HG03342 (cell line): ENCODE measurements at regions not wholly inside any gene's neighbourhood (a gene's known extent, or its start where the extent isn't known, plus 50 kb on each side); places are given as distances from the start of the nearest gene placed in this dataset.
"Not testable (repeated sequence)": the region's sequence is repeated elsewhere in the genome, so short reads cannot be mapped to it uniquely, and the experiment has no call there.

Experiments used
- ATAC-seq: cut with Tn5 transposase; IDR thresholded peaks from one replicate; pipeline ENCODE4 v1.9.1; 2021; ENCODE audit warnings: mild to moderate bottlenecking, moderate library complexity; ENCODE audit not compliant: unreplicated experiment

DNA sequence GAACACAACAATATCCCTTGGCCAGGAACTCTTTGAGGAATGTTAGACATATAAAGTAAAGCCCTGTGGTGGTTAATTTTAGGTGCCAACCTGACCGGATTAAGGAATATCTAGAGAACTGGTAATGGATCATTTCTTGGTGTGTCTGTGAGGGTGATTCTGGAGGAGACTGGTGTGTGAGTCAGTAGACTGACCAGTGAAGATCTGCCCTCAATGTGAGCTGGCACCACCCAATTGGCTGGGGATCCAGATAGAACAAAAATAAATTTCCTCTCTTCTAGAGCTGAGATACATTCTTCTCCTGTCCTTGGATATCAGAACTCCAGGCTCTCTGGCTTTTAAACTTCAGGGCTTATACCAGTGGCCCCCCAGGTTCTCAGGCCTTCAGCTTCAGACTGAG, 56.2 kb upstream of the TNPO1 start:
- ATAC-seq, result no peak

DNA sequence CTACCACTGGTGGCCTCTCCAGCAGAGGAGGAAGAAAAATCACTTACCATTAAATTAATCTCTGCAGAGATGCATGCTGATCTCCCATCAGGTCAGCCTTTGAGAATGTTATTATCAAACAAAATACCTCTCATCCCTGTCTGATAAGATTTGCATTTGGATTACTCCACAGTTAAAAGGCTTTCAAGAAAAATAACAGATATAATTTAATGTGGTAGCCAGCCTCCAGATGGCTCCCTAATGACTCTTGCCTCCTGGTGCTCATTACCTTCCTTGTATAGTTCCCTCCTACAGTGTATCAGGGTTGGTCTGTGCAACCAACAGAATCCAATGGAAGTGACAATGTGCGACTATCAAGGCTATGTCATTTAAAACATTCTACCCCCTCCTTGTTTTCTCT, 63.6 kb upstream of the TNPO1 start:
- no peak for ATAC-seq

DNA sequence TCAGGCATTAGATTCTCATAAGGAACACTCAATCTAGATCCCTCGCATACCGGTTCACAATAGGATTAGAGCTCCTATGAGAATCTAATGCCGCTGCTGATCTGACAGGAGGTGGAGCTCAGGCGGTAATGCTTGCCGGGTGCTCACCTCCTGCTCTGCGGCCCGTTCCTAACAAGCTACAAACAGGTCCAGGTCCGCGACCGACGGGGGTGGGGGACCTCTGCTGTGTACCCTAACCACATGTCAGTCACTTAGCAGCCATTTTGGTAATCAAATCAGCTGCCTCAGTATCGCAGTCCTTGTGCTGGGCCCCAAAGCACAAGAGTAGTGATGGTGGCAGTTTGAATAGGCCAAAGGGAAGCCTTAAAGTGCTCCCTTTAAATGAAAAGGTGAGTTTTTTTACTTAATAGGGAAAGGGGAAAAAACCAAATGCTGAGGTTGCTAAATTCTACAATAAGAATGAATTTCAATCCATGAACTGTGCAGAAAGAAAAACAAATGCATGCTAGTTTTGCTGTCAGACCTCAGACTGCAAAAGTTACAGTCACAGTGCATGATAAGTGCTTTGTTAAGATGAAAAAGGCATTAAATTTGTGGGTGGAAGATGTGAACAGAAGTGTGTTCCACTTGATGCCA, 67.0 kb upstream of the TNPO1 start:
- no peak for ATAC-seq

DNA sequence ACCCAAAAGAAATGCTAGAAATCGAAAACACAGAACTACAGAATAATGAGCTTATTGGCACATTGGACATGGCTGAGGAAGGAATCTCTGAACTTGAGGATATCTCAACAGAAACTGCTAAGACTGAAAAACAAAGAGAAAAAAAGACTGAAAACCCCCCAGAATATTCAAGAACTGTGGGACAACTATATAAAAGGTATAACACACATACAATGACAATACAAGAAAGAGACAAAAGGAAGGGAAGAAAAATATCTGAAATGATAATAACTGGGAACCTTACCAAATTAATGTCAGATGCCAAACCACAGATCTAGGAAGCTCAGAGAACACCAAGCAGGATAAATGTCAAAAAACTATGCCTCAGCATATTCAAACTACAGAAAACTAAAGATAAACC, 68.6 kb upstream of the TNPO1 start:
- no peak for ATAC-seq

DNA sequence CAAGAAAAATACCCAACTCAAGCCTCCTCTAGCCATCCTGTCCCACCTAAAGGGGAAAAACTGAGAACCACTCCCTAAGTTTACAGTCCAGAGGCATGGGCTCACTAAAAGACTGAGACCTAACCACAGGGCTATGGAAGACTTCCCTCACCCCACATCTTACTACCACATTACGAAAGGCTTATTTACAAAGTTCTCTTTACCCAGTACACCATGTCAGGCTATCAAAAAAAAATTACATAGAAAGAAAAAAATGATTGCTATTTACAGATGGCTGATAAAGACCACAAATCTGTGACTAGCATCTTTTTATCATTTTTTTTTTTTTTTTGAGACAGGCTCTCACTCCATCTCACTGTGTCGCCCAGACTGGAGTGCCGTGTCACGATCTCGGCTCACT, 69.7 kb upstream of the TNPO1 start:
- no peak for ATAC-seq

DNA sequence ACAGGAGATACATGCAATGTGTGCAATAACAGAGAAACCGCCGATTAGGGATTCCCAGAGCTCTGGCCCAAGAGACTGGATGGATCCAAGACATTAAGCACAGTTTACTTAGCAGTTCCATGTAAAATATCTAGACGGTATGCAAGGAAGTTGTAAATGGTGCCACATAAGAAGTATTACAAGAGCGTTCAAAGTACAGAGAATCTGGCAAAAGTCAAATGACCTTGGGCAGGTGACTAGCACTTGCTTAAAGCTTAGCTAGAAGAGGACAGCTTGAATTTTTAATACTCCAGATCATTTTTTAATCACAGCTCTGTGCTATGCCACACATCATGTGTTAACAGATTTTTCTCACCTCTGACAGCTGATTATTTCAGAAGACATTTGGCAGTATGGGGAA, 72.3 kb upstream of the TNPO1 start:
- no peak for ATAC-seq

DNA sequence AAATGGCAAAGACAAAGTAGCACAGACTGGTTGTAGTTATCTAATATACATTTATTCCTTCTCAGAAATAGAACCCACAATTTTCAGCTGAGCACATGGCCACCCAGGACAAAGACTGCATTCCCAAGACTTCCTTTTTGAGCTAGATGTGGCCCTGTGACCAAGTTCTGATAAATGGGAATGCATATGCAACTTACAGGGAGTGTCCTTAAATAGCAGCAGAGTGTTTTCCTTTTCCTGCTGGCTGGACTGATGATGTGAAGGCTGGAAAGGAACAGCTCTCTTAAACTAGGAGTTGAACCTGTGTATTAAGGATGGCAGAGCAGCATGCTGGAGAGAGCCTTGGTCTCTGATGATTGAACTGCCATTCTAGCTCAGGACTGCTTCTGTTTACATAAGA, 74.7 kb upstream of the TNPO1 start:
- no peak for ATAC-seq

DNA sequence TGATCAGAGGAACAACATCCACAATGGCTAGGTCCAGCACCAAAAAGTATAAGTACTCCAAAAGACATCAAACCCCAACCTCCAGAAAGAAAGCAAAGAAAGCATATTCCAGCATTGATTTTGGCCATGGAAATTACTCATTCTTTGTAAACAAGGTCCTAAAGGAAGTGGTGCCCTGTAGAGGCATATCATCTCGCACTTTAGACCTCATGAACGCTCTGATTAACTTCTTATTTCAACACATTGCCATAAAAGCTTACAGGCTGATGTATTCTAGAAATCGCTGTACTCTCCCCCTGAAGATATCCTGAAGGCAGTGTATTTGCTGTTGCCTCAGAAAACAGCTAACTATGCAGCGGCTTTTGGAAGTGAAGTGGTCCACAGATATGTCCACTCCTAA, 82.7 kb upstream of the TNPO1 start:
- ATAC-seq, result no peak

DNA sequence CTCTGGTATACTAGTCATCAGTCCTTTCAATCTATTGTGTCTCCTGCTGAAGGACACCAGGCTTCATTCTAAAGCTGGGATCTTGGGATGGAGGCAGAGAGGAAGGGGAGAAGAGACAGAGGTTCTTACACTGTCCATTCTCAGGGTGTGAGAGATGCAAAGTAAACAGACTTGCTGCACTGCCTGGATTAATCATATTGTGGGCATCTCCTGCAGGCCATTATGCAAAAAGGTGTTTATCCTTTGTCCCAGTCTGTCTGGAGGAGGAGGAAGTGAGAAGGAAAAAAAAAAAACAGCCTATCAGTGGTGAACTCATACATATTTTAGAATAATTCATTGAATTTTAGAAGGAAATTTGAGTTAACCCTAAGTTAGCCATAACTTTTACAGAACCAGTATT, 92.9 kb upstream of the TNPO1 start:
- no peak for ATAC-seq

DNA sequence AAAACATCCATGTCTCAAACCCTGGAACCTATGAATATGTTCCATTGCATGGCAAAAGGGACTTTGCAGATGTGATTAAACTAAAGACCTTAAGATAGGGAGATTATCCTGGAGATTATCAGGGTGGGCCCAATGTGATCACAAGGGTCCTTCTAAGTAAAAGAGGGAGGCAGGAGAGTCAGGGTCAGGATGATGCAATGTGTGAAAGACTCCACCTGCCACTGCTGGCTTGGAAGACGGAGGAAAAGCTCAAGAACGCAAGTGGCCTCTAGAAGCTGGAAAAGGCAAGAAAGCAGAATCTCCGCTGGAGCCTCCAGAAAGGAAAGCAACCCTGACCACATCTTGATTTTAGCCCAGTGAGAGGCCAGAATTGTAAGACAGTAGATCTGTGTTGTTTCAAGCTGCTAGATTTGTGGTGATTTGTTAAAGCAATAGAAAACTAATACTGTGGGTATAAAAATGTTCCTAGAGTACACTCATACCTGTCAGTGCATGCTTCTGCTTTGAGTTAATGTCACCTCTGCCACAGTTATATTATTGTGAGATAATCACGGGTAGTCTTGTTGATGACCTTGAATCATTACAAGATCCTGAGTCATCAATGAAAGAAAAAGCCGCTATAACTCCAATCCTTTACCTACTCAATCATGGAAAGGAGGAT, 93.5 kb upstream of the TNPO1 start:
- ATAC-seq, result no peak

DNA sequence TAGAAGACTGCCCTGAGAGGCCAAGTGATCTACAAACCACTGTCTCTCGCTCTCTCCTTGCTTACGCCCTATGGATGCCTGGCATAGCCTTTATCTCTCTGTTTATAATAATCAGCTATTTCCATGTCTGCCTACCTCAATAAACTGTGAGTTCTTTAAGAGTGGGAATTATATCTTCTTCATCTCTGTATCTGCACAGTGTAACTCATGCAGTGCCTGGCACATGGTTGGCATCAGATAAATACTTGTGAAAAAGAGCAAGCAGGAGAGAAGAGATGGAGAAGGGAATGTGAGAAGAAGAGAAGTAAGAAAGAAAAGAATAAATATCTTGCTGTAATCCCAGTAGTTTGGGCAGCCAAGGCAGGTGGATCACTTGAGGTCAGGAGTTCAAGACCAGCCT, 94.6 kb upstream of the TNPO1 start:
- no peak for ATAC-seq

DNA sequence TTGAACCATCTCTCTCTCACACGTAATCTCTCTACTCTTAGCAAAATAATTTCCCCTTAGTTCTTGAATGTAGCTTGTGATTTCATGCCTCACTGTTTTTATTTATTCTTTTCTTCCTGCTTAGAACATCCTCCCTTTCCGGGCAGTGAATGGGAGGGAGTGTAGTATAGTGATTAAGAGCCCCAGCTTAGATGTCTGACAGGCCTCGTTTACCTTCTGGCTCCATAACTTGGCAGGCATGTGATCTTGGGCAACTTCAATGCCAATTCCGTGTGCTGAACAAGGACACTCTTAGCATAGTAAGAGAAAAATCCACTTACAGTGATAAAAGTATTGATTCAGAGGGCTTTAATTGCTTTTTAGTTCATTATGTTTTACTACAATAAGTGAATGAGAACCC, 96.3 kb upstream of the TNPO1 start:
- ATAC-seq, result no peak

DNA sequence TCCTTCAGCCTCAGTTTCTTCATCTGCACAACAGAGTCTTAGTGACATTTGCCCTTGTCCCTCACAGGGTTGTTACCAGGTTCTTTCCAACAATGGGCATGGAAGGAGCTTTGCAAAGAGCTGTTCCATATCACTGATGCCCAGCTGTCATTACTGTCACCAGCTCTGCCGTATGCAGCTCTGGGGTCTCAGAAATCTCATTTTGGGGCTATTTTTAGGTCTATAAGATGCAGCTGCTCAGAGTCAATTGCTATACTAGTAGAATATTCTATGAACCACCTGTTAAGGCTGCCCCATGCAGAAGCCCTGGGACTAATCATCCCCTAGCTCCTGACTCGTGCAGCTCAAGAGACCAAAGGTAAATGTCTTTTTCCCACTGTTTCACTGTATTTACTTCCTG, 105.1 kb upstream of the TNPO1 start:
- no peak for ATAC-seq

DNA sequence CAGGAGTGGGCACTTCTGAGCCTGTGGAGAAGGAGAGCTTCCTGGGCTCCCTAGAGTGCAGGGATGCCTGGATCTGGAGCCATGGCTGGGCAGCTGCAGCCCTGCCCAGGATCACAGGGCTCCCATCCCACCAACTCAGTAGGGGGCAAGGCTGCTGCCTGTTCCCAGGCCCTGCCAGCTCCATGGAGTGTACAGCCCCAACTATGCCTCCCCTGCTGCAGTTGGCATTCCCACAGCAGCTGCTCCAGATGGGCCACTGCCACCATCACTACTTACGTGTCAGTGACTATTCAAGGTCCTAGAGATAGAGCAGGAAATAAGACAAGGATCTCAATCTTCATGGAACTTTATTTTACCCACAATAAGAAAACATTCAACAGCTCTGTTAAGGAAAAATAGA, 107.1 kb upstream of the TNPO1 start:
- no peak for ATAC-seq

DNA sequence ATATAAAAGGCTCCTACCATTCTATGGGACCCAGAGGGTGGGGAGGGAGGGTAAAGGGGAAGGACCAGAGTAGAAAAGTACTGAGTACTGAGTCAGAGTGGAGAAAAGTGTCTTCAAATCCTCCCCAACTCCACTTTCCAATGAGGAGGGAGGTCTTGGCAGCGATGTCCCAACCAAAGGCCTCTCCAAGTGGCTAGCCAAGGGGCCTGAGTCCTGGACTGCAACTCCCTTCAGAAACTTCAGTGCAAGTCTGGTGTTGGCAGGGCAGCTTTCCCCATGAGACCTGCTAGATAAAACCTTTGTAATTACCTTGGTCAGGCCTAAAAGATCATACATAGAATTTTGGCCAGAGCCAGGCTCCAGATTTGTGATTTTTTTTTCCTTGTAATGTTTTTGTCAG, 111.3 kb upstream of the TNPO1 start:
- ATAC-seq, result no peak

DNA sequence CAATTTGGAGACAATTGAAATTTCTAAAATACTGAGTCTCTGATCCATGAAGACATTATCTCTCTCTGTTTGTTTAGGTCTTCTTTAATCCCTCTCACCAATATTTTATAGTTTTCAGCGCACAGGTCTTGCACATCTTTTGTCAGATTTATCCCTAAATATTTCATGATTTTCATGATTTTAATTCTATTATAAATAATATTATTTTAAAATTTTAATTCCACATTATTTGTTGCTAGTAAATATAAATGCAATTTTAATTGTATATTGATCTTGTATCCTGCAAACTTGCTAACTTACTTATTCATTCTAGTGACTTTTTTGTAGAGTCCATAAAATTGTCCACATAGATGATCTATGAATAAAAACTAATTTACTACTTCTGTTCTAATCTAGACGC, 112.6 kb upstream of the TNPO1 start:
- ATAC-seq, result no peak

DNA sequence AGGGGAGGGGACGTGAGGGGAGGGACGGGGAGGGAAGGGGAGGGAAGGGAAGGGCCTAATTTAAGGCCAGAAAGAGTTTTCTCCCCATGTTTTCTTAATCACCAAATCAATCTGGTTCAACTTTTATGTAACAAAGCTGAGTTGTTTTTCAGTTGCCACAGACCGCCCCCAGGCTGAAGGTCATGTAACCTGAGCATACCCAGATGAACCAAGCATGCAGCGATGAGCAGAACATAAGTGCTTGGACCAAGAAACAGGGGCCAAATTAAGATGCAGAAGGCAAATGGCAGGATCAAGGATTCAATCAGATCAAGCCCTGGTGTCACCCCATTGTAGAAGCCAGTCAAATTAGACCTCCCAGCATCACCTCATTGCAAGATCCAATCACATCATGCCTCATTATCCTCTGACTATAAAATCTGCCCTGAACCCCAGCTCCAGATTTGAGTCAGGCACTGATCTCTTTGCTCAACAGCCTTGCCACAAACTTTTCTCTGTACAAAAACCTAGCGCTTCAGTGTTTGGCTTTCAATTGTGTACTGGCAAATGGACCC, 113.5 kb upstream of the TNPO1 start:
- no peak for ATAC-seq

DNA sequence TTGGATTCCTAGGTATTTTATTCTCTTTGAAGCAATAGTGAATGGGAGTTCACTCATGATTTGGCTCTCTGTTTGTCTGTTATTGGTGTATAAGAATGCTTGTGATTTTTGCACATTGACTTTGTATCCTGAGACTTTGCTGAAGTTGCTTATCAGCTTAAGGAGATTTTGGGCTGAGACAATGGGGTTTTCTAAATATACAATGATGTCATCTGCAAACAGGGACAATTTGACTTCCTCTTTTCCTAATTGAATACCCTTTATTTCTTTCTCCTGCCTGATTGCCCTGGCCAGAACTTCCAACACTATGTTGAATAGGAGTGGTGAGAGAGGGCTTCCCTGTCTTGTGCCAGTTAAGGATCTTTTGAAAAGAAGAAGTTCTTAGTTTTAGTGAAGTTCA, 114.4 kb upstream of the TNPO1 start:
- ATAC-seq, result not testable (repeated sequence)

DNA sequence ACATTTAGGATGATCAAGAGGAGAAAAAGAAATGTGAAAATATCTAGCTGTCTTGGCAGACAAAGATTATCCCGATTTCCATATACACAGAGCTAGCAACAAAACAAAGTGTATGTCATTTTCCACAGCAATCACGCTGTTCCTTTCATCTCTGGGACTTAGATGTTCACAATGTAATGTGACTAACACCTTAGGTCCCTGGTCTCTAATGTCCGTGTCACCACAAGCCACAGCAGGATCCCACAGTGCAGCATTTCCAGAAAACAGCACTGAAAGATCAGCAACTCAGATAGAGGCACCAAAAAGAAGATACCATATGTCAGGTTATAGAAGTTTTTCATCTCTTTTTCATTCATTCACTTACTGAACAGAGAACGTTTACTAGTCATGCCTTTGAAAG, 118.0 kb upstream of the TNPO1 start:
- no peak for ATAC-seq

DNA sequence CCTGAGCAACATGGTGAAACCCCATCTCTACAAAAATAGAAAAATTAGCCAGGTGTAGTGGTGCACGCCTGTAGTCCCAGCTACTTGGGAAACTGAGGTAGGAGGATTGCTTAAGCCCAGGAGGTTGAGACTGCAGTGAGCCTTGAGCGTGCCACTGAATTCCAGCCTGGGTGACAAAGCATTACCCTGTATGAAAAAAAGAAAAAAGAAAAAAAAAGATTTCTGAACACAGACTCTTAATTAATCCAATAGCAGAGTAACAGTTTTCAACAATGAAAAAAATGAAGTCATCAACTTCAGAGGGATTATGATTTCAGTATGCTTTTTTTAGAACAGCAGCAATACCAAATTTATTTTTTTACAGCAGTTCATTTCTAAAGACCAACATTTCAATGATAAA, 118.8 kb upstream of the TNPO1 start:
- ATAC-seq, result no peak

DNA sequence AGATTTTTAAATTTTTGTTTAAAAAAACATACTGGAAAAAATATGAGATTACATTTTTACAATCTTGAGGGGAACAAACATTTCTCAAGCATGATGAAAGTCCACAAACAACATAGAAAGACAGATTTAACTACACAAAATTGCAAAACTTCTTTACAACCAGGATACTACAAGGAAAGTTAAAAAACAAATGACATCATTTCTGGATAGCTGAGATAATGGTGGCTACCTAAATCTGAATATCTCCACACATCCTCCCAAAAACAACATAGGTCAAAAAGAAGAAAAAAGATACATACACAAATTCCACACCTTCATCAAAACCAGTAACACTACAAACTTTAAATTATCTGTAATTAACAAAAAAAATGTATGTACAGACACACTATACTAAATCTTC, 120.8 kb upstream of the TNPO1 start:
- no peak for ATAC-seq

DNA sequence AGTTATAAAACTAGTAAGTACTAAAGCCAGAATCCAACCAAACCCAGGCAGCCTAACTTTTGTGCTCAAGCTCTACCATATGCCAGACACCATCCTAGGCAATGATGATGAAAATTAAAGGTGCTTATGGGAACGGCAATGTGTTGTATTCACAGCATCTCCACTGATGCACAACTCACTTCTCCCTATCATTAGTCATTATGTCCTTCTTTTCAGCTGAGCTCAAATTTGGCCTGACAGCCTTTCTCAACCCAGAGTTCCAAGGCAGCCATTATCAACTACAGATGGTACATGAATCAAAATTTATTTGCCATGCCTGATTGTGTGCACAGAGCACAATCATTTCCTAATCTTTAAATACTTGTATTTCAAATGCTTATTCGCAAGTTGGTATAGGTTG, 121.6 kb upstream of the TNPO1 start:
- no peak for ATAC-seq
